ENCODE measurements at regions not wholly inside any gene's neighbourhood (a gene's known extent, or its start where the extent isn't known, plus 50 kb on each side); places are given as distances from the start of the nearest gene placed in this dataset.

GRCh38 chr2:2681711-2682251, 350.7 kb upstream of the MYT1L start:
- no peak for DNase-seq

GRCh38 chr2:2681085-2681484, 350.0 kb upstream of the MYT1L start:
- DNase-seq: no peak

DNA sequence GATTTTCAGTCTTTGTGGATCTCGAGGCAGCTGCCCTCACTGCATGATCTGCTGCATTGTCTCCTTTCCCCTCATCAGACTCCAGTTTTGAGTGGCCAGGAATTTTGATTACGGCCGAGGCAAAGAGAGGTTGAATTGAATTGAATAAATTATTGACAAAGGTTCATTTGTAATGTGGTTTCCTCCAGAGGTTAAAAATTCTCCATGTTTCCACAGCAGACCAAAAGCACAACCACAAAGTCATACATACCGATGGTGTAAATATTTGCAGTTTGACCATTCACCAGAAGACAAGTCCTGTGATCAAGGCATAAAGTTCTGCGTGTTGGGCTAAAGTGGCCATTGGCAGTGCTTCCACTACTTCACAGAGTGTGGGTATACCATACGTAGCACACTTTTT, 343.8 kb upstream of the MYT1L start:
- no peak for DNase-seq

DNA sequence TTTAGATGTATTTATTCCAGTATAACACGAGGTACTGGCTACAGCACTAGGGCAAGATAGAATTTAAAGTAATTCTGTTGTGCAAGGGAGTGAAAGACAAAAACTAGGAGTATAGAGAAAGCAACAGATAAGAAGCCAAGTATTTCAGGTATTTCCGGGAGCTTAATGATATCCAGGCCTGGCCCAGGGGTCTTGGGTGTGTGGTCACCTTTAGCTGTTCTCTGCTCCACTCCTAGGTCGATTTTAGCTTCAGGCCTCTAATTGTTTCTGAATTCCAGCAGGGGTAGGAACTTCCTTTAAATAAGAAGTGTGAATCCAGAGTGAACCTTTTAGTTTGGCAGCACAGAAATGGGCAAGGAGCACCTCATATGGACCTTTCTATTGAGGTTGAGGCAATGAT, 342.3 kb upstream of the MYT1L start:
- no peak for DNase-seq

GRCh38 chr2:2672249-2672648, 341.2 kb upstream of the MYT1L start:
- DNase-seq: no peak

DNA sequence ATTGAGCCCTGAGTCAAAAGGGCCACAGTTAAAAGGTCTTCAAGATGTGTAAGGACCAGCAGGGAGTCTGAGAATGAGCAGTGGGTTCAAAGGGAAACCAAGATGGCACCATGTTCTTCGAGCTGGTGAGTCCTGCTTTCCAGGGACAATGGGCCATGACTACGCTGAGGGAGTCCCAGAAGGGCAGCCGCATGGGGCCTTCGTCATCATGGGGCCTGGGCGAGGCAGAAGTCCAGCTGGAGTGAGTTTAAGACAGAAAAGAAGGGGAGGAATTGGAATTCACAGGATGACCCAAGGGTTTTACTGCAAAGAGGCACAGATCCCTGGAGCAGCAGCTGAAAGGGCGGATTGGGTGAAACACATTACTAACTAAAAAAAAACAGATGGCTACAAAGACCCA, 340.8 kb upstream of the MYT1L start:
- DNase-seq: no peak

DNA sequence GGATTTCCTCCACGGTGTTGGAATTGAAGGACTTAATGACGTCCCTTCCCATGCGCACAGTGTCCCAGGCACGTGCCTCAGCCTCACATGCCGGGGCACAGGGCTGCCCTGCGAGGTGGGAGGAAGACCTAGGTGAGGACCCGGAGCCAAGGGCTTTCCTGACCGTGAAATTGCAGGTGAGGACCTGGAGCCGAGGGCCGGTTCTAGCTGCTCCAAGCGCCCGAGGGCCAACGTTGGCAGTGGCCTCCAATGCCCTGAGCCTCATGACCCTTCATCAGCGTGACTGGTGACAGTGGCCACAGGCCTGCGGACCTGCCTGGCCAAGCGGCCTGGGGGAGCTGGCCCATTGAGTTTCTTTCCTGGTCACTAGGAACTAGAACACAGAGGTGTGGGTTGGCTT, 338.2 kb upstream of the MYT1L start:
- DNase-seq: no peak

DNA sequence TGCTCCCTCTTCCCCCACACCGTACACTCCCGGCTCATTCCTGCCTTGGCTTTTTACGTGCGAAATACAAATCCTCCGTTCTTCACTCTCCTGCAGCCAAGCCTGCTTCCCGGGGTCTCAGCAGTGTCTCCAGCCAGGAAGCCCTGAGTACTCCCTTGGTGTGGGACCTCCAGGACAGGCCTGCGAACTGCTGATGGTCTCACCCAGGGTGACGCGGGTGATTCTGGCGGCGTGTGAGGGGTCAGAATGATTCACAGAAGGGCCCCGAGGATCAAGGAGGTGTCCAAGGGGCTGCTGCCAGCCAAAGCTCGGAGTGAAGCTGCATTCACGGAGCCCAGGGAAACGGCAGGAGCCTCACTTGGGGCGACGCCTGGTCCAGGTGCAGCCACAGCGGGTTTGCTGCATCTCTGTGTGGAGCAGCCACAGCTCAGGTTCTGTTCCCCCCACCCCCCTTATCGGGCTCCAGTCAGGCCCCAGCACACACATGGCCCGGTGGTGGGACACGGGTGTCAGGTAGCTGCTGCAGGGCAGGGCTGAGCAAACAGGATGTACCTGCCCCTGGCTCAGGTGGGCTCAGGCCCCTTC, 337.7 kb upstream of the MYT1L start:
- DNase-seq: no peak

DNA sequence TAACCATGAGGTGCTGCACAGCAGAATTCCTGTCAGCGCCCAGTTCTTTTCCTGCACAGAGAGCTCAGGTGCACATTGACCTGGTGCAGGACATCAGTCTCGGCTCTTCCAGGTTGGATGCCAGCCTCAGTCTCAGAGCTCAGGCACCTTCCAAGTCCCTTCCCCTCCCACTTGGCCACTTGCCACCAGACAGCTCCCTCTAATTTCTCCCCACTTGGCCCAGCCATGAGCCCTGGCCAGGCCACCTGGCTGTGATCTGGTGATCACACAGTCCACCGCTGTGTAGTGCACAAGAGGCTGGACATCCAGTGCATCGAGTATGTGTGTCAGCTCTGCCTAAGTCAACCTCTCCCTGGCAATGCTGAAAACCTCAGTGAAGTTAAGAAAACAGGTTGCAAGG, 336.6 kb upstream of the MYT1L start:
- DNase-seq: no peak

DNA sequence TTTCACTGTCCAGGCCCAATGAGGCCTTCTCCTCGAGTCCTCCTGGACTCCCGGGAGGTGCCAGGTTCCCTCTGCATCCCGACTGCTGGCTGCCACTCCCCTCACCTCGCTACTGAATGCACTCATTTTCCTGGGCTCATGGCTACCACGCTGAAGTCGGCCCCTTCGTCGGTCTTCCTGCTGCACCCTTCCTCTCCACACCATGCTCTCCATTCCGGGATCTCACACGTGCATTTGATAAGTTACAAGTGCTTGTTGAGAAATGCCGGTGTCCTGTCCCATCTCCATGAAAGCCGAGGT, 334.7 kb upstream of the MYT1L start:
- DNase-seq: no peak

- DNase-seq: no peak
Measured at GRCh38 chr2:2664989-2665833, 334.1 kb upstream of the MYT1L start.

DNA sequence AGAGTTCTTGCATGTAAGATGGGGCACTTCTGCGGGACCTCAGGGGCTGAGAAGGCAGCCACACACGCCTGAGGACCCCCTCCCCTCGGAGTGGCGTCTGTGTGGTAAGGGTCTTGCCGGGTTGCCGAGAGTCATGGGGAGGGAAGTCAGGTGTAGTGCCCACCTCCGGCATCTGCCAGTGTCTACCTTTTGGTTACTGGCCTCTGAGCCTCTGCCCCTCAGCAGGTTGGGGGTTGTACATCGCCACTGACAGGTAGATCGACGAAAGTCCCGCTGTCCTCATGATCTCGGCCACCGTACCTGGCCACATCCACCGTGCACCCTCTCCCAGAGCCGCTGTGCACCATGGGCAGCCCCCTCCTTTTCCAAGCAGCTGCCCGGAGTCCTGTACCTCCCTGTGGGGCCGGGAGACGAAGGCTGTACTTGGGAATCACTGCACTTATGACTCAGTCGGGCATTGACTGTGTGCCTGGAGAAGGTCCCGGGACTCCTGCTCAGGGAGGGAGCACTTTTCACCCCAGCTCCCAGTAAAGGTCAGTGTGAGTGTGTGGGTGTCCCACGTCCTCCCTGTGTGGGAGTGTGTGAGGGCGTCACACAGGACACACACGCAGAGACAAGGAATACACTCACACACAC, 332.4 kb upstream of the MYT1L start:
- no peak for DNase-seq

DNA sequence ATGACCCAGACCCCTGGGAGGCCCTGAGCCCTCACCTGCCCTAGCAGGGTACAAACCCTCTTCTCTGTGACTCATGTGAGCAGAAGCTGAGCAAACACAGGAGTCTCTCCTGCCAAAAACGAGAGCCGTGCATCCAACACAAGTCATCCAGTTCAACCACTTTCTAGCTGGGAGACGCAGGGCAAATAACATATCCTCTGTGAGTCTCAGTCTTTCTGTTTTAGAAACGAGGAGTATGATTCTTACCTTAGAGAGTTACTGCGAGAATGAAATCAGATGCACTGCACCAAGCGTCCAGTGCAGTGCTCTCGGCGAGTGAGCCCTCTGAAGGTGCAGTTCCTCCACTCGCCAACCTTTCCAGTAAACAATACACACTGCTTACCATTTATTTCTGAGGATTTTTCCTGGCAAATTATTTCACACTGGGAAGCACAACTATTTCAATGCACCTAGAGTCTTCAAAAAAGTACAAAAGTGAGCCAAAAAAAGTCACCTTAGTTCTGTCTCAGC, 331.8 kb upstream of the MYT1L start:
- peak; percentile 34 for DNase-seq

GRCh38 chr2:2662037-2662846, 331.2 kb upstream of the MYT1L start:
- DNase-seq: peak; percentile 62

- no peak for DNase-seq
Measured at GRCh38 chr2:2660789-2661355, 329.8 kb upstream of the MYT1L start.

DNA sequence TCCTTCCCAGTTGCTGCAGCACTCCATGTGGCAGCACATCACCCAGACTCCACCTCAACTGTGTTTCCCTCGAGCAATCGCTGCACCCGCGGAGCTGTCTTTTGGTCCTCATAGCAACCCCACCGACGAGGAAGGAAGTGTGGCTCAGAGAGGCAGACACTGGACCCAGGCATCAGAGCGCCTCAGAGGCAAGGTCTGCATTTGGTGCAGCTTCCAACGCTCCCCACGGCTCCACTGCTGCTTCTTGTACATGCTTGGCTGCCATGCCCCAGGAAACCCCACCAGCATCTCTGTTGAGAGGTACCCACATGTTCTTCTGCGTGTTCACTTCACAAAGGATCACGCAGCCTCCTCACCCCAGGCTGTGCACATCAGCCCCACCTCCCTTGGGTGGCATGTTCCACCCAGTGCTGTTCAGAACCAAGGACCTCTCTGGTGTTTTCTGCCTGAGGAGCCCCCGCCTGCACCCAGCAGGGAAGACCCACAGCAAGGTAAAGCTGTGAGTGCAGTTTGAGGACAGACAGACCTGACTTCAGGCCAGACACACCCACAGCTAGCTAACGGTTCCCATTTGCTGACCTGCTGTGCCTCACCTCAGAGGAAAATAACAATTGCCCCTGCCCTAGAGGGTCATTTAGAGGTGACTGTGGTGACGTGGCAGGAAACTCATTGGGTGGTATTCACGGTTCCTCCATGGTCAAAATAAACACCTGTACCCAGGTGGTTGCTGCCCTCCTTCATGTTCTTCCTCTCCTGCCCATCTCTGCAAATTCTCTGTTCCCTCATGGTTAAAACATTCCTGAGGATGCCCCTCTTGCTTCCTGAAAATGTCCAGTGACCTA, 326.3 kb upstream of the MYT1L start:
- no peak for DNase-seq

- no peak for DNase-seq
Measured at GRCh38 chr2:2656115-2657011, 325.3 kb upstream of the MYT1L start.

GRCh38 chr2:2655453-2656114, 324.5 kb upstream of the MYT1L start:
- DNase-seq: no peak

DNA sequence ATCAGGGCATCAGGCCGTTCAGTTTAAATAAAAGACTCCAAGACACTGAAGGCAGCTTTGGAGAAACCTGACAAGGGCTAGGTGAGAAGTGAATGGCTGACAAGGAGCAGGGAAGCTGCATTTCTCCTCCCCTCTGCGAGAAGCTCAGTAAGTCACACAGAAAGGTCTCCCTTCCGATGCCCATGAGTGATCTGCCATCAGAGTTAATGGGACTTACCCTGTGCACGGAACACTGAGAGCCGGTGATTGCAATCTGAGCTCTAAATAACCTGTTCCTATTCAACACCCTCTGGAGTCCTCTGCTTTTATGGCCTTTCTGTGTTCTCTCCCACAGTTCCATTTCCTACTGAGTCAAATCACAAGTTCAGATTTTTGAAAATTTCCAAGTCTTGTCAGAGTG, 322.2 kb upstream of the MYT1L start:
- no peak for DNase-seq

All from NCI-H1092 (cell line).